AG04450 (cell line): ENCODE measurements at regions not wholly inside any gene's neighbourhood (a gene's known extent, or its start where the extent isn't known, plus 50 kb on each side); places are given as distances from the start of the nearest gene placed in this dataset.

Experiments used
- CTCF ChIA-PET: fragments of 300-600, 350-600 bp; formaldehyde crosslinking; extraction: SDS; loops from one replicate; lab custom pipeline; 2022; ENCODE audit warnings: antibody characterized with exemption, inconsistent platforms; lab: Charles Lee
- POLR2A ChIA-PET: fragments of 350-600 bp; formaldehyde crosslinking; extraction: SDS; loops from one replicate; lab custom pipeline; 2021; ENCODE audit warnings: antibody characterized with exemption, inconsistent platforms; lab: Yijun Ruan, JAX
- DNase-seq: peaks from one replicate; pipeline ENCODE4 v3.0.0-alpha.2; 2011; ENCODE audit warnings: low read depth, low spot score
- H3K27ac ChIP-seq: one replicate; pipeline ENCODE4 v1.5.1; 2012; ENCODE audit warnings: low read depth, low read length, control low read depth
- H3K27me3 ChIP-seq: one replicate; pipeline ENCODE4 v1.6.0; 2012; ENCODE audit warnings: low read length; ENCODE audit not compliant: control insufficient read depth, insufficient read depth
- H3K4me3 ChIP-seq: 2 replicates; pipeline ENCODE4 v1.5.1; 2011; ENCODE audit warnings: mild to moderate bottlenecking, low read depth, low read length, control low read depth
- H3K9me3 ChIP-seq: 2 replicates; pipeline ENCODE4 v1.5.1; 2012; ENCODE audit warnings: low read length; ENCODE audit not compliant: control insufficient read depth, insufficient read depth
- CTCF ChIP-seq: IDR thresholded peaks from 2 replicates; pipeline ENCODE4 v1.5.1; 2011; ENCODE audit warnings: low read depth, low read length, control low read depth, inconsistent platforms

DNA sequence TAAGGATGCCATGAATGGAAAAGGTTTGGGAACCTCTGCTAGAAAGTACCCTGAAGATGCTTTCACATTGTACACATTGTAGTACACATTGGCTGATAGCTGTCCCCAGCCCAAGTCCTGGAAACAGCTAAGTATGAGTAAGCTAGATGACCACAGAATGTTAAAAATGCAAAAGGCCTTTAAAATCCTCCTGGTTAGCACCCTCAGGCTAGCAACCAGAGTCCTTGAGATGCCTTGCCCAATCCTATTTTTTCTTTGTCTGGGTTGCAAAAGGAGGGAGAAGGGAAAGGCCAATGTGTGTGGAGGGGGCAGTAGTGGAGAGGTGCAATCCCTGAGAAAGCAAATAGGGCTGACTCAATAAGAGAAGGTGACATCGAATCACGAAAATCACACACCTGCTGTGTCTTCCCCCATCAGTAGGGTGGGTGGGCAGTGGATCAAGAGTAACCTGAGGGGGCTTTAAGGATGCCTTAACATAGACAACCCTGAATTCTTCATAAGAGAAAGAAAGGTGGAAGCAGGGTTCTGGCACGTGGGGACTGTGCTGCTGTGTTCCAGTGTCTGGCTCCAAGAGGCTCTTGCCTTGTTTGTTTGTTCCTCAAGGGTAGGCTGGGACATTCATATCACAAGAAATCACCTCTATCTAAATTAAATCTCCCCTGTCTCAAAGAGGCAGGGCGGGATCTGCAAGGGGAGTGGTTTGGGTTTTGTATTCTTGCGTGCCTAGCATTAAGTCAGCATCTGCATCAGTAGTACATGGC is 266.2 kb upstream of the PLXNA2 start:
- H3K9me3 ChIP-seq = no peaks in the 10 kb centered on the region
- TF ChIP-seq CTCF = no peak
- H3K27ac ChIP-seq = no peak overlapping the region
- H3K27me3 ChIP-seq = no peaks in the 10 kb centered on the region
- H3K4me3 ChIP-seq = no peak overlapping the region
- CTCF ChIA-PET = no interaction called here
- DNase-seq = no peak
- POLR2A ChIA-PET = no interaction called here

DNA sequence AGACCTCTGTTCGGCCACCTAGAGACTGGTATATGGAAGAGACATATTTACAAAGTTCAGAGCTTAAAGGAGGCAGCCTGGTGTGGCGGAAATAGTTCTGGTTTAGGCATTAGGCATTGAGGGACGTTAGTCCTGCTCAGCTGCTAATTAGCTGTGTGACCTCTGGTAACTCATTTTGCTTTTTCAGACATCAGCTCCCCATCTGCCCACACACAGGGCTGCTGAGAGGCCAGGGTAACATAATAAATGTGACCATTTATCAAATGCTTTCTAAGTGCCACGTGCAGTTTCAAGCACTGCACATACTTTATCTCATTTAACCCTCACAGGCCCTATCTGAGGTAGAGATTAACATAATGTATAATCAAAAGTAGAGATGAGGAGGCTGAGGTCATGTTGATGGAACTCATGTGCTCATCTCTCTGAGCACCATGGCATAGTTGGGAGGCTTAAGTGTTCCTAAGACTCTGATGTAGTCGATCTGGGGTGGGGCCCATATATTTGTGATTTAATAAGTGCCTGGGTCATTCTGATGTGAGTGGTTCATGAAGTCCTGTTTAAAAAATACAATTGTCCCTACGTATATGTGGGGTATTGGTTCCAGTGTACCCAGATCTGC is 267.2 kb upstream of the PLXNA2 start:
- POLR2A ChIA-PET = no interaction called here

DNA sequence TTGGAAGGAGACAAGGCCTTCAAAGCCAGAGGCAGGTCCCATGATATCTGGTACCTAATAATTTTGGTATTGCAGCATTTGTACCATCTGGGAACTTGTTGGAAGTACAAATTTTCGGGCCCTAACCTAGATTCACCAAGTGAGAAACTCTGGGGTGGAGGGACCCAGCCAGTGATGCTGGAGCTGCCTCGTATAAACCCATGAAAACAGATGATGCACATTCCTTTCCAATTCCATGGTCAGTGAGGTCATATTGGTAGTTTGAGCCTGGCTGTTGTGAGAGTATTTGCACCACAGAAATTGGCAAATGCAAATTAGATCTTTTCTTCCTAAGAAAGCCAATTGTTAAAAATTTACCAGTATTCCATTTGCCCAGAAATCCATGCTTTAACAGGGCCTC is 269.6 kb upstream of the PLXNA2 start:
- H3K27me3 ChIP-seq = no peaks in the 10 kb centered on the region
- H3K9me3 ChIP-seq = no peaks in the 10 kb centered on the region
- H3K27ac ChIP-seq = no peak overlapping the region
- CTCF ChIA-PET = no interaction called here
- H3K4me3 ChIP-seq = no peak overlapping the region
- no peak for TF ChIP-seq CTCF
- DNase-seq = no peak
- POLR2A ChIA-PET = no interaction called here

More for the DNA sequence above, 267.2 kb upstream of the PLXNA2 start:
- Histone ChIP-seq H3K27me3 (no peaks in the 10 kb centered on the region), H3K4me3 (no peak overlapping the region), H3K27ac (no peak overlapping the region), H3K9me3 (no peaks in the 10 kb centered on the region)
- no peak for TF ChIP-seq CTCF
- no peak for DNase-seq
- CTCF ChIA-PET = no interaction called here

DNA sequence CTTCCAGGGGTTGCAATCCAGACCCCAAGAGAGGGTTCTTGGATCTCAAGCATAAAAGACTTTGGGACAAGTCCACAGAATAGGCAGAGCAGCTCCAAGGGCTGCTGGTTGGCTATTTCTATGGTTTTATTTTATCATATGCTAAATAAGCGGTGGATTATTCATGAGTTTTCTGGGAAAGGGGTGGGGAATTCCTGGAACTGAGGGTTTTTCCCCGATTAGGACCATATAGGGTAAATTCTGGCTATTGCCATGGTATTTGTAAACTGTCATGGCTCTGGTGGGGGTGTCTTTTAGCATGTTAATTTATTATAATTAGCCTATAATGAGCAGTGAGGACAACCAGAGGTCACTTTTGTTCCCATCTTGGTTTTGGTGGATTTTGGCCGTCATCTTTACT is 270.9 kb upstream of the PLXNA2 start:
- no peak for DNase-seq
- no peaks in the 10 kb centered on the region for H3K27me3 ChIP-seq
- TF ChIP-seq CTCF = no peak
- H3K4me3 ChIP-seq = no peak overlapping the region
- POLR2A ChIA-PET = no interaction called here
- H3K27ac ChIP-seq = no peak overlapping the region
- H3K9me3 ChIP-seq = no peaks in the 10 kb centered on the region
- CTCF ChIA-PET = no interaction called here

- Histone ChIP-seq H3K4me3 (no peak overlapping the region), H3K27me3 (no peaks in the 10 kb centered on the region), H3K9me3 (no peaks in the 10 kb centered on the region), H3K27ac (no peak overlapping the region)
- CTCF ChIA-PET = no interaction called here
- TF ChIP-seq CTCF = no peak
- no peak for DNase-seq
- POLR2A ChIA-PET = no interaction called here
These were observed 272.6 kb upstream of the PLXNA2 start for GRCh38 chr1:208516780-208517179.
